Panc1 (cell line): ENCODE measurements at regions not wholly inside any gene's neighbourhood (a gene's known extent, or its start where the extent isn't known, plus 50 kb on each side); places are given as distances from the start of the nearest gene placed in this dataset.
A peak's percentile ranks its signal among the peaks of the same experiment; 100 is the strongest.

Source experiments
- ATAC-seq: fragments of 200-7000 bp; cut with Tn5 transposase; 2 replicates; pipeline ENCODE4 v1.9.1; 2020; ENCODE audit warnings: mild to moderate bottlenecking, moderate library complexity
- BruUV-seq: library from RNA; stranded (reverse); fragments of 400-500 nt; replicated peaks from 2 replicates; lab custom pipeline; 2021; lab: Mats Ljungman, UMichigan
- CTCF ChIA-PET: fragments of 300-600 bp; sonication (Branson Sonifier 250); formaldehyde crosslinking; loops from one replicate; lab custom pipeline; 2022; ENCODE audit warnings: antibody characterized with exemption; lab: Charles Lee
- POLR2A ChIA-PET: fragments of 300-600 bp; sonication (Branson Sonifier 250); formaldehyde crosslinking; loops from one replicate; lab custom pipeline; 2022; ENCODE audit warnings: antibody characterized with exemption; lab: Charles Lee
- DNase-seq: peaks from one replicate; pipeline ENCODE4 v3.0.0-alpha.2; 2010; ENCODE audit warnings: low read depth, low spot score
- H3K27ac ChIP-seq: 2 replicates; pipeline ENCODE4 v1.5.1; 2011; ENCODE audit warnings: mild to moderate bottlenecking, low read length, inconsistent platforms
- H3K27me3 ChIP-seq: fragments of 200-500 bp; sonication (Bioruptor generic); 2 replicates; pipeline ENCODE4 v1.6.0; 2014; ENCODE audit warnings: low read length, inconsistent platforms; ENCODE audit not compliant: control insufficient read depth, insufficient read depth
- H3K36me3 ChIP-seq: fragments of 200-500 bp; sonication (Bioruptor generic); 2 replicates; pipeline ENCODE4 v1.5.1; 2014; ENCODE audit warnings: inconsistent platforms, mild to moderate bottlenecking, low read length, moderate library complexity; ENCODE audit not compliant: control insufficient read depth, insufficient read depth
- H3K4me1 ChIP-seq: 2 replicates; pipeline ENCODE4 v1.5.1; 2011; ENCODE audit warnings: inconsistent platforms, mild to moderate bottlenecking, low read length, moderate library complexity; ENCODE audit not compliant: control insufficient read depth, insufficient read depth
- H3K4me3 ChIP-seq, 2 experiments: 2 replicates each; pipeline ENCODE4 v1.5.1; 2011 to 2012; ENCODE audit warnings: low read depth in 2 of 2, low read length in 2 of 2, mild to moderate bottlenecking in 2 of 2, inconsistent platforms in 1 of 2, moderate library complexity in 1 of 2
- H3K9me3 ChIP-seq: fragments of 200-500 bp; sonication (Bioruptor generic); 2 replicates; pipeline ENCODE4 v1.5.1; 2014; ENCODE audit warnings: low read depth, mild to moderate bottlenecking, inconsistent platforms, low read length, moderate library complexity; ENCODE audit not compliant: control insufficient read depth, insufficient read depth
- POLR2AphosphoS5 ChIP-seq: IDR thresholded peaks from 2 replicates; pipeline ENCODE4 v1.6.1; 2012; ENCODE audit warnings: mild to moderate bottlenecking, low read depth, low read length, moderate library complexity
- SIN3A ChIP-seq: IDR thresholded peaks from 2 replicates; pipeline ENCODE4 v1.6.1; 2012; ENCODE audit warnings: low read depth, mild to moderate bottlenecking, low read length, moderate library complexity, borderline replicate concordance; ENCODE audit not compliant: insufficient read depth
- TCF7L2 ChIP-seq: IDR thresholded peaks from 2 replicates; pipeline ENCODE4 v1.6.1; 2011; ENCODE audit warnings: mild to moderate bottlenecking, low read depth, low read length, inconsistent platforms
- in situ Hi-C: cut with HindIII; loops from 2 replicates; pipeline ENCODE4 v1.10.0; 2016; ENCODE audit warnings: low sequenced_read_pairs, low pct_unique_long_range_greater_than_20kb
- intact Hi-C: fragments of 100-400 bp; cut with micrococcal nuclease; formaldehyde crosslinking; loops from one replicate; pipeline ENCODE4 v1.10.0; 2022; ENCODE audit not compliant: unreplicated experiment
- TF ChIP-seq, protein P1 (sequence below), 2 experiments: IDR thresholded peaks; 2 replicates each; pipeline ENCODE4 v1.6.1; 2011 to 2012; ENCODE audit warnings: low read depth in 2 of 2, control low read depth in 1 of 2, low read length in 1 of 2, mild to moderate bottlenecking in 1 of 2, moderate library complexity in 1 of 2; ENCODE audit not compliant: insufficient read depth in 1 of 2
- TF ChIP-seq, protein P2 (sequence below): fragments of 450-650 bp; IDR thresholded peaks from 2 replicates; pipeline ENCODE4 v1.5.1; 2017; ENCODE audit warnings: mild to moderate bottlenecking

- DNase-seq (no peak), ATAC-seq (no peak)
- no peaks in the 10 kb centered on the region for H3K36me3 ChIP-seq
- BruUV-seq: no TSS peak
- H3K27me3 ChIP-seq: no peaks in the 10 kb centered on the region; the same call in 1 of the 2 replicates
- in situ Hi-C loops: no loop called here
- H3K4me1 ChIP-seq: peaks cover 12% of the 10 kb centered on the region; the same call in 1 of the 2 replicates
- TF ChIP-seq POLR2AphosphoS5 (no peak), TCF7L2 (no peak)
- TF ChIP-seq, protein P1, sequence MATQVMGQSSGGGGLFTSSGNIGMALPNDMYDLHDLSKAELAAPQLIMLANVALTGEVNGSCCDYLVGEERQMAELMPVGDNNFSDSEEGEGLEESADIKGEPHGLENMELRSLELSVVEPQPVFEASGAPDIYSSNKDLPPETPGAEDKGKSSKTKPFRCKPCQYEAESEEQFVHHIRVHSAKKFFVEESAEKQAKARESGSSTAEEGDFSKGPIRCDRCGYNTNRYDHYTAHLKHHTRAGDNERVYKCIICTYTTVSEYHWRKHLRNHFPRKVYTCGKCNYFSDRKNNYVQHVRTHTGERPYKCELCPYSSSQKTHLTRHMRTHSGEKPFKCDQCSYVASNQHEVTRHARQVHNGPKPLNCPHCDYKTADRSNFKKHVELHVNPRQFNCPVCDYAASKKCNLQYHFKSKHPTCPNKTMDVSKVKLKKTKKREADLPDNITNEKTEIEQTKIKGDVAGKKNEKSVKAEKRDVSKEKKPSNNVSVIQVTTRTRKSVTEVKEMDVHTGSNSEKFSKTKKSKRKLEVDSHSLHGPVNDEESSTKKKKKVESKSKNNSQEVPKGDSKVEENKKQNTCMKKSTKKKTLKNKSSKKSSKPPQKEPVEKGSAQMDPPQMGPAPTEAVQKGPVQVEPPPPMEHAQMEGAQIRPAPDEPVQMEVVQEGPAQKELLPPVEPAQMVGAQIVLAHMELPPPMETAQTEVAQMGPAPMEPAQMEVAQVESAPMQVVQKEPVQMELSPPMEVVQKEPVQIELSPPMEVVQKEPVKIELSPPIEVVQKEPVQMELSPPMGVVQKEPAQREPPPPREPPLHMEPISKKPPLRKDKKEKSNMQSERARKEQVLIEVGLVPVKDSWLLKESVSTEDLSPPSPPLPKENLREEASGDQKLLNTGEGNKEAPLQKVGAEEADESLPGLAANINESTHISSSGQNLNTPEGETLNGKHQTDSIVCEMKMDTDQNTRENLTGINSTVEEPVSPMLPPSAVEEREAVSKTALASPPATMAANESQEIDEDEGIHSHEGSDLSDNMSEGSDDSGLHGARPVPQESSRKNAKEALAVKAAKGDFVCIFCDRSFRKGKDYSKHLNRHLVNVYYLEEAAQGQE (IDR thresholded peaks at IDR 0.05; ENCODE audit: insufficient read depth in 1 of 2, low read depth in 2 of 2, low read length in 1 of 2): no peak
- ChIA-PET CTCF (no interaction called here), POLR2A (no interaction called here)
- no peak overlapping the region for H3K4me3 ChIP-seq
- H3K27ac ChIP-seq: peak overlapping the region; percentile 3; the same call in 1 of the 2 replicates
- H3K9me3 ChIP-seq: no peaks in the 10 kb centered on the region
- intact Hi-C loops: no loop called here
These were observed 87.8 kb downstream of the FOXB1 start for GRCh38 chr15:60091911-60092310.

- POLR2A ChIA-PET: no interaction called here
- H3K36me3 ChIP-seq: no peaks in the 10 kb centered on the region
- CTCF ChIA-PET: no interaction called here
- DNase-seq (no peak), ATAC-seq (no peak)
- no TSS peak for BruUV-seq
- in situ Hi-C loops: no loop called here
- H3K27me3 ChIP-seq: no peaks in the 10 kb centered on the region; the same call in 1 of the 2 replicates
- H3K4me3 ChIP-seq: no peak overlapping the region
- TF ChIP-seq POLR2AphosphoS5: peak; percentile 22; the same call in 1 of the 2 replicates
- TF ChIP-seq, protein P2, sequence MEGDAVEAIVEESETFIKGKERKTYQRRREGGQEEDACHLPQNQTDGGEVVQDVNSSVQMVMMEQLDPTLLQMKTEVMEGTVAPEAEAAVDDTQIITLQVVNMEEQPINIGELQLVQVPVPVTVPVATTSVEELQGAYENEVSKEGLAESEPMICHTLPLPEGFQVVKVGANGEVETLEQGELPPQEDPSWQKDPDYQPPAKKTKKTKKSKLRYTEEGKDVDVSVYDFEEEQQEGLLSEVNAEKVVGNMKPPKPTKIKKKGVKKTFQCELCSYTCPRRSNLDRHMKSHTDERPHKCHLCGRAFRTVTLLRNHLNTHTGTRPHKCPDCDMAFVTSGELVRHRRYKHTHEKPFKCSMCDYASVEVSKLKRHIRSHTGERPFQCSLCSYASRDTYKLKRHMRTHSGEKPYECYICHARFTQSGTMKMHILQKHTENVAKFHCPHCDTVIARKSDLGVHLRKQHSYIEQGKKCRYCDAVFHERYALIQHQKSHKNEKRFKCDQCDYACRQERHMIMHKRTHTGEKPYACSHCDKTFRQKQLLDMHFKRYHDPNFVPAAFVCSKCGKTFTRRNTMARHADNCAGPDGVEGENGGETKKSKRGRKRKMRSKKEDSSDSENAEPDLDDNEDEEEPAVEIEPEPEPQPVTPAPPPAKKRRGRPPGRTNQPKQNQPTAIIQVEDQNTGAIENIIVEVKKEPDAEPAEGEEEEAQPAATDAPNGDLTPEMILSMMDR: no peak
- peak; percentile 94 for TF ChIP-seq TCF7L2
- H3K4me1 ChIP-seq: peaks cover 12% of the 10 kb centered on the region; the same call in 1 of the 2 replicates
- H3K27ac ChIP-seq: no peak overlapping the region
- intact Hi-C loops: no loop called here
- H3K9me3 ChIP-seq: no peaks in the 10 kb centered on the region
These were observed 89.4 kb downstream of the FOXB1 start for GRCh38 chr15:60093273-60094067.

- no peaks in the 10 kb centered on the region for H3K36me3 ChIP-seq
- H3K4me1 ChIP-seq: peaks cover 7% of the 10 kb centered on the region; the same call in 1 of the 2 replicates
- ChIA-PET POLR2A (no interaction called here), CTCF (no interaction called here)
- in situ Hi-C loops: no loop called here
- no TSS peak for BruUV-seq
- no peaks in the 10 kb centered on the region for H3K9me3 ChIP-seq
- no peak overlapping the region for H3K27ac ChIP-seq
- H3K4me3 ChIP-seq: no peak overlapping the region
- H3K27me3 ChIP-seq: no peaks in the 10 kb centered on the region; the same call in 1 of the 2 replicates
- ATAC-seq (no peak), DNase-seq (no peak)
- intact Hi-C loops: no loop called here
- TF ChIP-seq, protein P1 (IDR thresholded peaks at IDR 0.05; ENCODE audit: insufficient read depth in 1 of 2, low read depth in 2 of 2, low read length in 1 of 2): no peak
- TF ChIP-seq SIN3A (no peak), TCF7L2 (no peak), POLR2AphosphoS5 (no peak)
- TF ChIP-seq, protein P2: no peak
These were observed 91.6 kb downstream of the FOXB1 start for GRCh38 chr15:60095711-60096110.
